Psoas muscle (tissue), 7 donors: ENCODE measurements at regions not wholly inside any gene's neighbourhood (a gene's known extent, or its start where the extent isn't known, plus 50 kb on each side); places are given as distances from the start of the nearest gene placed in this dataset.

ENCODE experiments used
- ATAC-seq, 4 donors: fragments of 200-7000 bp; cut with Tn5 transposase; one replicate each; pipeline ENCODE4 v1.9.1; 2020; ENCODE audit warnings: moderate library complexity in 3 of 4, mild to moderate bottlenecking in 2 of 4
- DNase-seq, 2 donors: peaks; one replicate each; pipeline ENCODE4 v3.0.0-alpha.2; 2020
- H3K27ac ChIP-seq: fragments of 200-600 bp; one replicate; pipeline ENCODE4 v1.8.0; 2022
- H3K27me3 ChIP-seq, 3 donors: fragments of 200-600 bp in 1 of 3; one replicate each; pipeline versions ENCODE4 v1.6.1 to v1.8.0; 2013 to 2022; ENCODE audit warnings: low read length in 2 of 3, mild to moderate bottlenecking in 2 of 3, moderate library complexity in 1 of 3; ENCODE audit not compliant: insufficient read depth in 3 of 3
- H3K36me3 ChIP-seq, 2 donors: fragments of 200-600 bp in 1 of 2; one replicate each; pipeline versions ENCODE4 v1.6.1 to v1.8.0; 2013 to 2022; ENCODE audit warnings: low read depth in 1 of 2, mild to moderate bottlenecking in 1 of 2, moderate library complexity in 1 of 2; ENCODE audit not compliant: insufficient read depth in 1 of 2
- H3K4me1 ChIP-seq: fragments of 200-600 bp; one replicate; pipeline ENCODE4 v1.8.0; 2022
- H3K4me3 ChIP-seq: fragments of 200-600 bp; one replicate; pipeline ENCODE4 v1.8.0; 2022; ENCODE audit warnings: mild to moderate bottlenecking
- H3K9me3 ChIP-seq: fragments of 200-600 bp; one replicate; pipeline ENCODE4 v1.8.0; 2022
- WGBS, 3 donors: extraction: QIAGEN DNeasy Blood & Tissue Kit; methylation state at CpG; one replicate each; pipeline versions ENCODE4 v1.1.6 to v1.1.7; 2013; 5-methylcytosine and 5-hydroxymethylcytosine counted together
- intact Hi-C, 2 donors: fragments of 100-400 bp; cut with DNase I; formaldehyde crosslinking; loops; one replicate each; pipeline versions ENCODE4 v1.11.0 to v1.14.2; 2022
- TF ChIP-seq, protein P1 (sequence below): fragments of 200-600 bp; IDR thresholded peaks from one replicate; pipeline ENCODE4 v1.8.0; 2022; ENCODE audit warnings: antibody characterized with exemption
- donor health status: healthy with polysubstance abuse.
- donor health status: DM: no; HTN: no; CAD: no; lungs with moderate emphysema.
- donor health status: Bipolar disorder and iron deficiency.
- donor health status: healthy.
- donor health status: DM: yes; HTN: yes; CAD: no.
- donor health status: DM: no; HTN: no; CAD: no.
- donor health status: DM: yes; HTN: yes; CAD: no.

GRCh38 chr11:103591554-103591953 lies 444.9 kb upstream of the DDI1 start:
- no peaks in the 10 kb centered on the region for H3K36me3 ChIP-seq
- no peak for ATAC-seq
- 59 to 76% (median 76%) methylated on average over 3 of the region's 3 CpGs for WGBS, 3 donors
- no peak for DNase-seq
- no peaks in the 10 kb centered on the region for H3K9me3 ChIP-seq
- H3K27me3 ChIP-seq, result no peaks in the 10 kb centered on the region
- H3K4me1 ChIP-seq, result no peaks in the 10 kb centered on the region
- H3K27ac ChIP-seq, result no peak overlapping the region
- intact Hi-C loops, result no loop called here
- TF ChIP-seq, protein P1, sequence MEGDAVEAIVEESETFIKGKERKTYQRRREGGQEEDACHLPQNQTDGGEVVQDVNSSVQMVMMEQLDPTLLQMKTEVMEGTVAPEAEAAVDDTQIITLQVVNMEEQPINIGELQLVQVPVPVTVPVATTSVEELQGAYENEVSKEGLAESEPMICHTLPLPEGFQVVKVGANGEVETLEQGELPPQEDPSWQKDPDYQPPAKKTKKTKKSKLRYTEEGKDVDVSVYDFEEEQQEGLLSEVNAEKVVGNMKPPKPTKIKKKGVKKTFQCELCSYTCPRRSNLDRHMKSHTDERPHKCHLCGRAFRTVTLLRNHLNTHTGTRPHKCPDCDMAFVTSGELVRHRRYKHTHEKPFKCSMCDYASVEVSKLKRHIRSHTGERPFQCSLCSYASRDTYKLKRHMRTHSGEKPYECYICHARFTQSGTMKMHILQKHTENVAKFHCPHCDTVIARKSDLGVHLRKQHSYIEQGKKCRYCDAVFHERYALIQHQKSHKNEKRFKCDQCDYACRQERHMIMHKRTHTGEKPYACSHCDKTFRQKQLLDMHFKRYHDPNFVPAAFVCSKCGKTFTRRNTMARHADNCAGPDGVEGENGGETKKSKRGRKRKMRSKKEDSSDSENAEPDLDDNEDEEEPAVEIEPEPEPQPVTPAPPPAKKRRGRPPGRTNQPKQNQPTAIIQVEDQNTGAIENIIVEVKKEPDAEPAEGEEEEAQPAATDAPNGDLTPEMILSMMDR, result no peak
- no peak overlapping the region for H3K4me3 ChIP-seq

DNA sequence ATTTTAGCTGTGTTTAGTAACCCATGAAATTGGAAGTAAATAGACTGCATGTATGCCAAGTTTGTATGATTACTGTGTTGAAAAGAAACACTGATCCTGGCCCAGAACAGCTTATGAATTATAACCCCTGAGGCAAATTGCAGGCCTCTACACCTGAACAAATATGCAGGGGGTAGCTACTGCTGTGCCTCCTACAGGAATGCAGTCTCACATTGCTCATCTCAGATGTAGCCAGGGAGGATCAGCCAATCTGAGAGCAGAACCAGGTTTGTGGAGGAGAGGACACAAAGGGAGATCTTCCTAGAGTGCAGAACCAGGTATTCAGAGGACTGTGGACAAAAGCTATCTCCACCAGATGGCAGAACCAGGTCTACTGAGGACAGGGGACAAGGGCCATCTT lies 442.2 kb upstream of the DDI1 start:
- Histone ChIP-seq H3K4me1 (no peaks in the 10 kb centered on the region), H3K4me3 (no peak overlapping the region), H3K27me3 (no peaks in the 10 kb centered on the region), H3K9me3 (no peaks in the 10 kb centered on the region), H3K36me3 (no peaks in the 10 kb centered on the region), H3K27ac (no peak overlapping the region)
- intact Hi-C loops, result no loop called here
- ATAC-seq (no peak), DNase-seq (no peak)
- TF ChIP-seq, protein P1, result no peak

GRCh38 chr11:103596315-103596714 lies 440.1 kb upstream of the DDI1 start:
- no peak for DNase-seq

GRCh38 chr11:103601225-103601846 lies 435.1 kb upstream of the DDI1 start:
- intact Hi-C loops, result loop anchor here (5.0 kb wide), 2 partner anchors 274 to 399 kb away; no protein-coding TSS in a partner anchor
- Histone ChIP-seq H3K4me1 (no peaks in the 10 kb centered on the region), H3K27me3 (no peaks in the 10 kb centered on the region), H3K9me3 (no peaks in the 10 kb centered on the region), H3K4me3 (no peak overlapping the region), H3K36me3 (no peaks in the 10 kb centered on the region), H3K27ac (no peak overlapping the region)
- ATAC-seq (peak; percentile 72 to 85 (median 75)), DNase-seq (no peak)
- 62 to 66% (median 64%) methylated on average over 3 of the region's 3 CpGs for WGBS, 3 donors
- TF ChIP-seq, protein P1, result peak; percentile 85

More at GRCh38 chr11:103596315-103596714, 440.1 kb upstream of the DDI1 start:
- TF ChIP-seq, protein P1, result no peak
- H3K9me3 ChIP-seq, result no peaks in the 10 kb centered on the region
- no peak for ATAC-seq
- intact Hi-C loops, result no loop called here
- no peak overlapping the region for H3K4me3 ChIP-seq
- H3K27me3 ChIP-seq, result no peaks in the 10 kb centered on the region
- no peaks in the 10 kb centered on the region for H3K36me3 ChIP-seq
- 69 to 87% (median 81%) methylated on average over 3 of the region's 3 CpGs for WGBS, 3 donors
- no peak overlapping the region for H3K27ac ChIP-seq
- H3K4me1 ChIP-seq, result no peaks in the 10 kb centered on the region

- no peak overlapping the region for H3K4me3 ChIP-seq
- DNase-seq (no peak), ATAC-seq (no peak)
- intact Hi-C loops, result loop anchor here (5.0 kb wide), 2 partner anchors 276 to 401 kb away; no protein-coding TSS in a partner anchor
- H3K27me3 ChIP-seq, result no peaks in the 10 kb centered on the region
- TF ChIP-seq, protein P1, result no peak
- H3K36me3 ChIP-seq, result no peaks in the 10 kb centered on the region
- no peaks in the 10 kb centered on the region for H3K9me3 ChIP-seq
- no peak overlapping the region for H3K27ac ChIP-seq
- H3K4me1 ChIP-seq, result no peaks in the 10 kb centered on the region
Observed at GRCh38 chr11:103602840-103603239, 433.6 kb upstream of the DDI1 start.
